ENCODE measurements at regions not wholly inside any gene's neighbourhood (a gene's known extent, or its start where the extent isn't known, plus 50 kb on each side); places are given as distances from the start of the nearest gene placed in this dataset.

GRCh38 chr1:82420584-82420983, 619.9 kb downstream of the ADGRL2 start:
- no peak for TF ChIP-seq POLR2AphosphoS5 (IDR thresholded peaks at IDR 0.05)
- TF ChIP-seq EP300 (IDR thresholded peaks at IDR 0.05) = no peak
- no peak for TF ChIP-seq POLR2A (IDR thresholded peaks at IDR 0.05; ENCODE audit: low read depth)
